Ecto neural progenitor cell (in vitro differentiated cells): ENCODE measurements at regions not wholly inside any gene's neighbourhood (a gene's known extent, or its start where the extent isn't known, plus 50 kb on each side); places are given as distances from the start of the nearest gene placed in this dataset.
"Not testable (repeated sequence)": the region's sequence is repeated elsewhere in the genome, so short reads cannot be mapped to it uniquely, and the experiment has no call there.

Experiments used
- DNase-seq: peaks from one replicate; pipeline ENCODE4 v3.0.0-alpha.2; 2018; ENCODE audit warnings: low spot score

GRCh38 chr2:67294218-67294617 is 102.9 kb upstream of the ETAA1 start:
- DNase-seq = no peak

DNA sequence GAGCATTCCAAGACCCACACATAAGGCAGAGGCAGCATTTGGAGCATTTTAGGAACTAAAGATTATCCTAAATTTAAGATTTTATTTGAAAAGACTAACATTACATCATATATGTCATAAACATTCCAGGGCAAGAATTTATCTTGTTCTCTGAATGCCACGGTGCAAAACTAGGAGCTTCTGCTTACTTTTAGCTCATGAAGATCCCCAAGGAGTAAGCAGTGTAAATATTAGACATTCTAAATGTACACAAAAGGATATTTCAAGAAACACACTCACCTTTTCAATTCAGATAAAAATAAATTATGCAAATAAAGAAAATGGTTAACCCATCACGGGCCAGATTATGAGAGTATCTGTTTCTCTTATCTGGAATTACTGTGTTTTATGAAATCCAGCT is 101.7 kb upstream of the ETAA1 start:
- DNase-seq = no peak

DNA sequence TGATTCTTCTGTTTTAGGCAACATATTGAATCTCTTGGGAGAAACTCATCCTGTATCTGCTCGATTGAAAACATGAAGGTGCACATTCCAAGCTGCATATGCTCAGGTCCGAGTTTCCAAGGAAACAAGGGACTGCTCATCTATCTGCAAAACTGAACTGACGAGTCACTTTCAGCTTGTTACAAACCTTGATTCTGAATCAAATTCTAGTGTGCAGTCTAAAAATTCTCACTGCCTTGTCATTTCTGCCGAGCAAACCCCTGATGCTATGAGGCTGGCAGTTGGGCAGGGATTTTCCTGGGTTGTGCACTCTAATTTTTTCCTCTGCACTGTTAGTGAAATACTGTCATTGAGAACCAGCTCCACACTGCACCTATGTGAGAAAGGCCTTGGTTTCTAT is 101.3 kb upstream of the ETAA1 start:
- DNase-seq = no peak

- DNase-seq = no peak
Measured at GRCh38 chr2:67304300-67304890, 92.7 kb upstream of the ETAA1 start.

DNA sequence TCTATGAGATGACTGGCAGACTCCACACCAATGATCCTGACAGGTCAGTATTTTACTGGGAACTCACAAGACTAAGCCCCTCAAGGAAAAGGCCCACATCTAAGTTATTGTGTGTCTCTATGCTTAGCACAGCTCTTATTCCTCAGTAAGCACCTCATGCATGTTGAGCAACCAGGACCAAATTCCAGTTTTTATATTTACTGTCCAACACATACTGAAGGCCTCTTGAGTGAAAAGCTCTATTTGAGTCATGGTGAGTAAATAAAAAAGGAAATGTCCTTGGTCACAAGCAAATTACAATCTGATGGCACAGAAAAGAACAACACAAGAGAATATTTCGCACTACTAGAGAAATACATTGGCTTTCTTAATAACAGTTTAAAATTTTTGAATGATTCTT is 87.9 kb upstream of the ETAA1 start:
- no peak for DNase-seq

GRCh38 chr2:67311536-67311935 is 85.6 kb upstream of the ETAA1 start:
- DNase-seq = no peak

GRCh38 chr2:67312871-67313270 is 84.3 kb upstream of the ETAA1 start:
- DNase-seq = no peak

DNA sequence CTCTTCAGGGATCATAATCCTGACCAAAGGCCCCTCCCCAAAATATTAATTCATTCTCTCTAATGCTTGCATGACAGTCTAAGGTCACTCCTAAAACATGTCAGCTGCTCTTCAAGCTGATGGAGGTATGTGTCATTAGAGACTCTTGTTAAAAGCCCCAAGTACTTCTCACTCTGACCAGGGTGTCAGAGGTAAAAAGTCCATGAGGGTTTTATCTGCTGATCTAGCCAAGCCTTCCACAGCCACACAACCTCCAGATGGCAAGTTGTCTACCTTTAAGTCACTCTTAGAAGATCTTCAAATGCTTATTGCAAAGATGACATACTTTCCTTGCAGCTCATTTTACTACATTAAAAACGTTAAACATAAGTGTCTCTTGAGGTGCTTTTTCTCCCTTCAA is 83.6 kb upstream of the ETAA1 start:
- DNase-seq = no peak

DNA sequence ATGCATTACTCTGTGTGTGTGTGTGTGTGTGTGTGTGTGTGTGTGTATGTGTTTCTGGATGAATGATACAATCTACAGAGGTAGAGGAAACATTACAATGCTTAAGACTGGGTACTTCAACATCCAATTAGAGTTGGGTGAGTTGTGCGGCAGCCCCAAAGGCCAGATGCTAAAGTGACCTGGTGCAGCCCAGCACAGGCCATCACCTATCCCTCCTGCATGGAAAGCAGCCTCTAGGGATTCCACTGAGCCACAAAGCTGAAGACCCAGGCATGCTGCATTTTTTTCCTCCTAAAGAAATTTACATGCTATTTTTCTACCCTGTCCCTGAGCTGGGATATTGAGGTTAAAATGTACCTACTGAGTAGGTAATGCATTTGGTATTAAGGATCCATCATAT is 79.1 kb upstream of the ETAA1 start:
- no peak for DNase-seq

GRCh38 chr2:67318563-67318962 is 78.6 kb upstream of the ETAA1 start:
- no peak for DNase-seq

GRCh38 chr2:67318993-67319481 is 78.1 kb upstream of the ETAA1 start:
- no peak for DNase-seq

DNA sequence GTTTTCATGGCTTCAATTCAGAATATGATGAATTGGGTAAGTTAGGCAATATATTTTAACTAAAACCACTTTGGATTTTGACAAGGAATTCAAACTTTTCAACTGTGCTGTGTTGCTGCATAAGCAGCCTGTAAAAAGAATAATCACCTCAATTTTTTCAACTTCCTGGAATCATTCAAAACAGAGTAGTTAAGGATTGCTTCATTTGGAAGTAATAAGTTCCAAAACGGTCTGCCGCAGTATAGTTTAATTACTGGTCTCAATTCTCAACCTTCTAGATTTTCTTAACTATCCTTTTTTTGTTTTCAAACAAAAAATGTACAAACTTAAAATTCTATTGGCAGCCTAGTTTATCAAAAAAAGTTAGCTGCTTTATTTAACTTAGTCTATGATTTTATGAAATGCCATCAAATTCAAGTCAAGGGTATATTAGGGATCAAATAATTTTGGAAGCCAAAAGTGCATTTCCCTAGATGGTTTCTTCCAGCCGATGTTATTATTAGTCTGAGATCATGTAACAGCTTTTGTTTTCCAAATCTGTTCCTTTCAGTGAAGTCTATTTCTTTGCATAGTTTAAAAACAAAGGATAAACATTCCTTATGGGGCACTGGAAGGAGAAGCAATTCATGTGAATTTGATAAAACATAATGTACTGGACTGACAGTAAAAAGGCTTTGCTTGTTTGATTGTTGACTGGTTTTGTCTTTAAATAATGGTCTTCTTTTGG is 76.1 kb upstream of the ETAA1 start:
- no peak for DNase-seq

DNA sequence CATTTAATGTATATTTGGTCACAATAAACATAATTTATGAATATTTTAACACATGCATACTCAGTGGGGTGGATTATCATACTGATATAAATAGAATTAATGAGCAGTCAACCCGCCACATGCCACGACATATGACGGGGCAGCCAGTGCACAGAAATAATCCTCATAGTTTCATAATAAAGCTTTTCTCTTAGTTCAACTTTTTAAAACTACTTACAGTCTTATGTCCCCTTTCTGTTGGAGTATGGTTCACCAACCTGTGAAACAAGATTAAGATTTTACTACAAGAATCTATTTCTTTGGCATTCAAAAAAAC is 75.6 kb upstream of the ETAA1 start:
- DNase-seq = no peak

GRCh38 chr2:67322353-67323001 is 74.7 kb upstream of the ETAA1 start:
- DNase-seq = peak; percentile 59

DNA sequence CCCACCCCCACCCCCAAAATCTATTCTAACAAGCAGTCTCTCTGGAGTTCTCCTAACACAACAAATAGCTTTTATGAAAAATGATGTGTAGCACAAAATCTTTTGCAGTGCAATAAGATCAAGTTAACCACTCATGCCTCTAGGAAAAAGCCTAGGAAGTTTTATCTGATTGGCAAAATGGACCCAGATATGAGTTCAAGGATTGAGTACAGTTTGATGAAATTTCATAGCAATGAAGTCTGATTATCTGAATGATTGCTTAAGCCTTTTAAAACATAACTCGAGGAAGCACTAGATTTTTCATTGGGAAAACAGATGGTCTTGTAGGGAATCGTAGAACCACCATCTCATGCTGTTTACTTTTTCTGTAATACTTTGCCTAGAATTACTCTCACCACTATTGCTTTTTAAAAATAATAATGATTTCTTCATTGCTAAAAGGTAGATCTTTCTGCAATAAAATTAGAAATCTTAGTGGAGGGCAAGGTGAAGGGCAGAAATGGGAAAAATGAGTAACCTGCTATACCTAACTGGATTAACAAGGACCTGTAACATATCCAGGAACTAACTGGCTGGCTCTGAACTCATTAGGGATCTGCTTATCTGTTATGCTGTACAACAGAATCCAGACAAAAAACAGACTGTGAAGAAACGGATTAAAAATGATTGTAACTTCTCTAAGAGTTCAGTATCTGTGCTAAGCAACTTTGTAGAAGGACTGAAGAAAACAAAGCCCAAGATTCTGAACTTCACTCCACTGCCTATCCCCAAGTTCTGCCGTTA is 73.7 kb upstream of the ETAA1 start:
- DNase-seq = no peak

GRCh38 chr2:67329513-67329912 is 67.6 kb upstream of the ETAA1 start:
- no peak for DNase-seq

GRCh38 chr2:67329951-67330350 is 67.2 kb upstream of the ETAA1 start:
- no peak for DNase-seq

DNA sequence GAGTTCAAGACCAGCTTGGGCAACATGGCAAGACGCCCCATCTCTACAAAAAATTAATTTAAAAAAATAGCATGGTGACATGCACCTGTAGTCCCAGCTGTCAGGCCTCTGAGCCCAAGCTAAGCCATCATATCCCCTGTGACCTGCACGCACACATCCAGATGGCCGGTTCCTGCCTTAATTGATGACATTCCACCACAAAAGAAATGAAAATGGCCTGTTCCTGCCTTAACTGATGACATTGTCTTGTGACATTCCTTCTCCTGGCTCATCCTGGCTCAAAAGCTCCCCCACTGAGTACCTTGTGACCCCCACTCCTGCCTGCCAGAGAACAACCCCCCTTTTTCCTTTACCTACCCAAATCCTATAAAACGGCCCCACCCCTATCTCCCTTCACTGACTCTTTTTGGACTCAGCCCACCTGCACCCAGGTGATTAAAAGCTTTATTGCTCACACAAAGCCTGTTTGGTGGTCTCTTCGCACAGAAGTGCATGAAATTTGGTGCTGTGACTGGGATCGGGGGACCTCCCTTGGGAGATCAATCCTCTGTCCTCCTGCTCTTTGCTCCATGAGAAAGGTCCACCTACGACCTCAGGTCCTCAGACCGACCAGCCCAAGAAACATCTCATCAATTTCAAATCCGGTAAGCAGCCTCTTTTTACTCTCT is 65.6 kb upstream of the ETAA1 start:
- not testable (repeated sequence) for DNase-seq

DNA sequence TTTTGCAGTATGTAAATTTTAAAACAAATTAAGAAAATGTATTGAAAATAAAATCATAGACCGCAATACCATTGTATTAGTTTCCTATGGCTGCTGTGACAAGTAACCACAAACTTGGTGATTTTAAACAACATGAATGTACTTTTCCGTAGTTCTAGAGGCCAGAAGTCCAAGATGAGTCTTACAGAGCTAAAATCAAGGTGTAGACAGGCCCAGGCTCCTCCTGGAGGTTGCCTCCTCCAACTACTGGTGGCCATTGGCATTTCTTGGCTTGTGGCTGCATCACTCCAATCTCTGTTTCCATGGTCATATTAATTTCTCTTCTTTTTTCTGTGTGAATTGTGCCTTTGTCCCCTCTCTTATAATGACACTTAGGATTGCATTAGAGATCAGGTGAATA is 59.2 kb upstream of the ETAA1 start:
- DNase-seq = no peak

DNA sequence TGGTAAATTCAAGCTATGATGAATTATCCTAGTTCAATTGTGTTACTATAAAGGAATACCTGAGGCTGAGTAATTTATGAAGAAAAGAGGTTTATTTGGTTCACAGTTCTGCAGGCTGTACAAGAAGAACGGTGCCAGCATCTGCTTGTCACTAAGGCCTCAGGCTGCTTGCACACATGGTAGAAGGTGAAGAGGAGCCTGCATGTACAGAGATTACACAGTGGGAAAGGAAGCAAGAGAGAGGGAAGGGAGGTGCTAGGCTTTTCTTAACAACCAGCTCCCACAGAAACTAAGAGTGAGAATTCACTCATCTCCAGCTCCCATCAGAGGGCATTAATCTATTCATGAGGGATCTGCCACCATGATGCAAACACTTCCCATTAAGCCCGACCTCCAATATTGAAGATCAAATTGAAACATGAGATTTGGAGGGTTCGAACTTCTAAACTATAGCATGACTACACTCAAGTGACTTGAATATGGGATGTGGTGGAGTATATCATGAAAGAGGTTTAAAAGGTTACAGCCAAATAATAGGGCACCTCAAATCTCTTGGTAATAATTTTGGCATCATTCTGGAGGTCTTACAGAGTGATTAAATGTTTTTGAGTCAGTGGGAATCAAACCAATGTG is 58.4 kb upstream of the ETAA1 start:
- DNase-seq = no peak

GRCh38 chr2:67339234-67339885 is 57.8 kb upstream of the ETAA1 start:
- DNase-seq = no peak
